Liver (tissue), 3 donors: ENCODE measurements at regions not wholly inside any gene's neighbourhood (a gene's known extent, or its start where the extent isn't known, plus 50 kb on each side); places are given as distances from the start of the nearest gene placed in this dataset.

Experiments used
- GABPA ChIP-seq, 2 donors: IDR thresholded peaks in 1 of 2; conservative IDR thresholded peaks in 1 of 2; 2 replicates each; pipeline ENCODE4 v1.6.1; 2016; ENCODE audit warnings: antibody characterized with exemption in 2 of 2, mild to moderate bottlenecking in 1 of 2, moderate library complexity in 1 of 2
- JUND ChIP-seq, 2 donors: IDR thresholded peaks; 2 replicates each; pipeline ENCODE4 v1.6.1; 2016; ENCODE audit warnings: antibody characterized with exemption in 2 of 2
- RAD21 ChIP-seq, 2 donors: IDR thresholded peaks; 2 replicates each; pipeline ENCODE4 v1.6.1; 2016; ENCODE audit warnings: antibody characterized with exemption in 2 of 2, mild to moderate bottlenecking in 2 of 2
- REST ChIP-seq: IDR thresholded peaks from 2 replicates; pipeline ENCODE4 v1.6.1; 2016; ENCODE audit warnings: antibody characterized with exemption, mild to moderate bottlenecking
- TAF1 ChIP-seq: conservative IDR thresholded peaks from 2 replicates; pipeline ENCODE4 v1.6.1; 2016; ENCODE audit warnings: antibody characterized with exemption, mild to moderate bottlenecking
- YY1 ChIP-seq: IDR thresholded peaks from 2 replicates; pipeline ENCODE4 v1.6.1; 2016; ENCODE audit warnings: antibody characterized with exemption, mild to moderate bottlenecking
- TF ChIP-seq, protein P1 (sequence below): fragments of 150-350 bp; IDR thresholded peaks from 2 replicates; pipeline ENCODE4 v1.5.1; 2017; ENCODE audit warnings: improper control_type of control experiment, low read depth, low read length; ENCODE audit not compliant: missing input control
- TF ChIP-seq, protein P2 (sequence below): IDR thresholded peaks from 2 replicates; pipeline ENCODE4 v1.6.1; 2016; ENCODE audit warnings: antibody characterized with exemption
- TF ChIP-seq, protein P3 (sequence below): IDR thresholded peaks from 2 replicates; pipeline ENCODE4 v1.6.1; 2016; ENCODE audit warnings: antibody characterized with exemption
- donor health status: healthy.
- donor health status: healthy.

- TF ChIP-seq, protein P1, sequence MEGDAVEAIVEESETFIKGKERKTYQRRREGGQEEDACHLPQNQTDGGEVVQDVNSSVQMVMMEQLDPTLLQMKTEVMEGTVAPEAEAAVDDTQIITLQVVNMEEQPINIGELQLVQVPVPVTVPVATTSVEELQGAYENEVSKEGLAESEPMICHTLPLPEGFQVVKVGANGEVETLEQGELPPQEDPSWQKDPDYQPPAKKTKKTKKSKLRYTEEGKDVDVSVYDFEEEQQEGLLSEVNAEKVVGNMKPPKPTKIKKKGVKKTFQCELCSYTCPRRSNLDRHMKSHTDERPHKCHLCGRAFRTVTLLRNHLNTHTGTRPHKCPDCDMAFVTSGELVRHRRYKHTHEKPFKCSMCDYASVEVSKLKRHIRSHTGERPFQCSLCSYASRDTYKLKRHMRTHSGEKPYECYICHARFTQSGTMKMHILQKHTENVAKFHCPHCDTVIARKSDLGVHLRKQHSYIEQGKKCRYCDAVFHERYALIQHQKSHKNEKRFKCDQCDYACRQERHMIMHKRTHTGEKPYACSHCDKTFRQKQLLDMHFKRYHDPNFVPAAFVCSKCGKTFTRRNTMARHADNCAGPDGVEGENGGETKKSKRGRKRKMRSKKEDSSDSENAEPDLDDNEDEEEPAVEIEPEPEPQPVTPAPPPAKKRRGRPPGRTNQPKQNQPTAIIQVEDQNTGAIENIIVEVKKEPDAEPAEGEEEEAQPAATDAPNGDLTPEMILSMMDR: no peak
- no peak for TF ChIP-seq GABPA (IDR thresholded peaks at IDR 0.05 in 1 of 2, conservative IDR thresholded peaks at IDR 0.05 in 1 of 2)
- no peak for TF ChIP-seq REST
- TF ChIP-seq TAF1: no peak
- TF ChIP-seq JUND (IDR thresholded peaks at IDR 0.05): no peak
- TF ChIP-seq RAD21 (IDR thresholded peaks at IDR 0.05): no peak
- TF ChIP-seq, protein P2, sequence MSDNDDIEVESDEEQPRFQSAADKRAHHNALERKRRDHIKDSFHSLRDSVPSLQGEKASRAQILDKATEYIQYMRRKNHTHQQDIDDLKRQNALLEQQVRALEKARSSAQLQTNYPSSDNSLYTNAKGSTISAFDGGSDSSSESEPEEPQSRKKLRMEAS: no peak
- no peak for TF ChIP-seq YY1
- TF ChIP-seq, protein P3, sequence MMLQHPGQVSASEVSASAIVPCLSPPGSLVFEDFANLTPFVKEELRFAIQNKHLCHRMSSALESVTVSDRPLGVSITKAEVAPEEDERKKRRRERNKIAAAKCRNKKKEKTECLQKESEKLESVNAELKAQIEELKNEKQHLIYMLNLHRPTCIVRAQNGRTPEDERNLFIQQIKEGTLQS: no peak
Observed at GRCh38 chr2:145666552-145666951, 1146.6 kb upstream of the ZEB2 start.
